Fibroblast of lung (primary cell): ENCODE measurements at regions not wholly inside any gene's neighbourhood (a gene's known extent, or its start where the extent isn't known, plus 50 kb on each side); places are given as distances from the start of the nearest gene placed in this dataset.
"Not testable (repeated sequence)": the region's sequence is repeated elsewhere in the genome, so short reads cannot be mapped to it uniquely, and the experiment has no call there.

Experiments used
- DNase-seq, 2 donors: peaks; one replicate each; pipeline versions ENCODE4 v3.0.0 to v3.0.0-alpha.2; 2010; ENCODE audit warnings: low read depth in 2 of 2
- H2AFZ ChIP-seq: 2 replicates; pipeline ENCODE4 v1.5.1; 2012; ENCODE audit warnings: low read length, control low read depth, inconsistent platforms
- H3K27ac ChIP-seq: 2 replicates; pipeline ENCODE4 v1.5.1; 2011; ENCODE audit warnings: low read length, control low read depth; ENCODE audit not compliant: insufficient read depth
- H3K27me3 ChIP-seq: 2 replicates; pipeline ENCODE4 v1.5.1; 2011; ENCODE audit warnings: mild to moderate bottlenecking, low read length; ENCODE audit not compliant: control insufficient read depth, insufficient read depth
- H3K36me3 ChIP-seq: 2 replicates; pipeline ENCODE4 v1.5.1; 2011; ENCODE audit warnings: low read length; ENCODE audit not compliant: control insufficient read depth, insufficient read depth
- H3K4me1 ChIP-seq: 2 replicates; pipeline ENCODE4 v1.5.1; 2011; ENCODE audit warnings: low read length; ENCODE audit not compliant: control insufficient read depth, insufficient read depth; ENCODE audit errors: extremely low read depth
- H3K4me2 ChIP-seq: 2 replicates; pipeline ENCODE4 v1.5.1; 2011; ENCODE audit warnings: low read length, control low read depth; ENCODE audit not compliant: insufficient read depth; ENCODE audit errors: extremely low read depth
- H3K4me3 ChIP-seq, 4 experiments: fragments of 200-600 bp in 1 of 4; sonication (generic) in 1 of 4; replicated peaks in 1 of 4; 2 replicates each; pipeline ENCODE4 v1.5.1; 2011 to 2016; ENCODE audit warnings: low read length in 4 of 4, low read depth in 3 of 4, mild to moderate bottlenecking in 3 of 4, control low read depth in 2 of 4, inconsistent platforms in 1 of 4, mixed read lengths in 1 of 4; ENCODE audit not compliant: insufficient read depth in 1 of 4; ENCODE audit errors: control extremely low read depth in 1 of 4
- H3K79me2 ChIP-seq: 2 replicates; pipeline ENCODE4 v1.5.1; 2012; ENCODE audit warnings: mild to moderate bottlenecking, low read length, inconsistent platforms; ENCODE audit not compliant: control insufficient read depth, insufficient read depth
- H3K9ac ChIP-seq: 2 replicates; pipeline ENCODE4 v1.5.1; 2011; ENCODE audit warnings: mild to moderate bottlenecking, low read length, control low read depth; ENCODE audit not compliant: insufficient read depth
- H3K9me3 ChIP-seq: 2 replicates; pipeline ENCODE4 v1.5.1; 2012; ENCODE audit warnings: low read depth, low read length; ENCODE audit not compliant: control insufficient read depth, insufficient read depth
- H4K20me1 ChIP-seq: 2 replicates; pipeline ENCODE4 v1.5.1; 2011; ENCODE audit warnings: low read length; ENCODE audit not compliant: control insufficient read depth, insufficient read depth; ENCODE audit errors: extremely low read depth
- EZH2 ChIP-seq: IDR thresholded peaks from 2 replicates; pipeline ENCODE4 v1.5.1; 2012; ENCODE audit warnings: low read length, control low read depth, mild to moderate bottlenecking; ENCODE audit errors: missing control alignments
- TF ChIP-seq, protein P1 (sequence below), 2 donors: IDR thresholded peaks in 1 of 2; conservative IDR thresholded peaks in 1 of 2; 1 replicate in 1 of 2; 2 replicates in 1 of 2; pipeline ENCODE4 v1.5.1; 2011 to 2012; ENCODE audit warnings: low read length in 2 of 2, control low read depth in 1 of 2, inconsistent platforms in 1 of 2, low read depth in 1 of 2, mild to moderate bottlenecking in 1 of 2

DNA sequence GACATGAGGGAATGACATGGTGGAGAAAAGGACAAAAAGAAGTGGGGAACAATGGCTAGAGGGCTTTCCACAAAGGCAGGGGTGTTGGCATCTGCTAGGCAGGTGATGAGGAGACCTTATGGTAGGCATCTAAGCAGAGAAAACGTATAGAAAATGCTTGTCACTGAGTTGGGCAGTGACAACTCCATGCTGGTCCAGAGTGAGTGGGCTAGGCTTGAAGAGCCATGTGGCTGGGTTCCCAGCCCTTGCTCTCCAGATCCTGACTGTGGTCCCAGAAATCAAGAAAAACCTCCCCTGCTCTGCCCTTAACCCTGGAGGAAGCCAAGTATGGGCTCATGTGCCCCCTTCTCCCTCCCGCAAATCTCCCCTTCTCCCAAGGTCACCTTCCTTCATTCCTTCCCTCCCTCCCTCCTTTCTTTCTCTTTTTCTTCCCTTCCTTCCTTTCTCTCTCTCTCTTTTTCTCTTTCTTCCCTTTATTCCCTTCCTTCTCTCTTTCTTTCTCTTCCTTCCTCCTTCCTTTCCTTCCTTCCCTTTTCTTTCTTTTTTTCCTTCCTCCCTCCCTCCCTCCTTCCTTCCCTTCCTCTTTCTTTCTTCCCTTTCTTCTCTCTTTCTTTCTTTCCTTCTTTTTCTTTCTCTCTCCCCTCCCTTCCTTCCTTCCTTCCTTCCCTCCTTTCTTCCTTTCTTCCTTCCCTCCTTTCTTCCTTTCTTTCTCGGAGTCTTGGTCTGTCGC, 102.8 kb downstream of the NAV1 start:
- Histone ChIP-seq H3K27ac (peak overlapping the region; percentile 93), H3K27me3 (no peaks in the 10 kb centered on the region), H3K4me3 (no peak overlapping the region), H3K4me2 (peak overlapping the region; percentile 19), H4K20me1 (no peaks in the 10 kb centered on the region), H3K36me3 (no peaks in the 10 kb centered on the region), H3K4me1 (peaks cover 58% of the 10 kb centered on the region), H2AFZ (no peak overlapping the region), H3K79me2 (peaks cover 20% of the 10 kb centered on the region), H3K9ac (no peak overlapping the region), H3K9me3 (no peaks in the 10 kb centered on the region)
- no peak for DNase-seq
- TF ChIP-seq, protein P1, sequence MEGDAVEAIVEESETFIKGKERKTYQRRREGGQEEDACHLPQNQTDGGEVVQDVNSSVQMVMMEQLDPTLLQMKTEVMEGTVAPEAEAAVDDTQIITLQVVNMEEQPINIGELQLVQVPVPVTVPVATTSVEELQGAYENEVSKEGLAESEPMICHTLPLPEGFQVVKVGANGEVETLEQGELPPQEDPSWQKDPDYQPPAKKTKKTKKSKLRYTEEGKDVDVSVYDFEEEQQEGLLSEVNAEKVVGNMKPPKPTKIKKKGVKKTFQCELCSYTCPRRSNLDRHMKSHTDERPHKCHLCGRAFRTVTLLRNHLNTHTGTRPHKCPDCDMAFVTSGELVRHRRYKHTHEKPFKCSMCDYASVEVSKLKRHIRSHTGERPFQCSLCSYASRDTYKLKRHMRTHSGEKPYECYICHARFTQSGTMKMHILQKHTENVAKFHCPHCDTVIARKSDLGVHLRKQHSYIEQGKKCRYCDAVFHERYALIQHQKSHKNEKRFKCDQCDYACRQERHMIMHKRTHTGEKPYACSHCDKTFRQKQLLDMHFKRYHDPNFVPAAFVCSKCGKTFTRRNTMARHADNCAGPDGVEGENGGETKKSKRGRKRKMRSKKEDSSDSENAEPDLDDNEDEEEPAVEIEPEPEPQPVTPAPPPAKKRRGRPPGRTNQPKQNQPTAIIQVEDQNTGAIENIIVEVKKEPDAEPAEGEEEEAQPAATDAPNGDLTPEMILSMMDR (conservative IDR thresholded peaks at IDR 0.05 in 1 of 2, IDR thresholded peaks at IDR 0.05 in 1 of 2; ENCODE audit: low read depth in 1 of 2, low read length in 2 of 2), result no peak
- no peak for TF ChIP-seq EZH2

DNA sequence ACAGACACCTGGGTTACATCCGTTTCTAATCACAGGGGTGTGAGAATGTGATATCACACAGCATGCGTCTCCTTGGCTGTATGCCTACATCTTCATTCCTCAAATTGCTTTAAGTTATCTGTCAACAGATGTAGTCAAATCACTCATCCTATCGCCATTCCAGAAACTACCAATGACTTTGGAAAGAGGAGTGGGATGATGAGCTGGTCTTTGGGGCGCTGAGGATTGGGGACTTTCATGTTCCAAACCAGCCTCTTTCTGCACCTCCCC, 104.8 kb downstream of the NAV1 start:
- Histone ChIP-seq H2AFZ (no peak overlapping the region), H3K9ac (no peak overlapping the region), H3K4me1 (peaks cover 47% of the 10 kb centered on the region), H3K4me3 (no peak overlapping the region), H3K36me3 (no peaks in the 10 kb centered on the region), H3K27me3 (no peaks in the 10 kb centered on the region), H3K9me3 (no peaks in the 10 kb centered on the region), H4K20me1 (no peaks in the 10 kb centered on the region), H3K4me2 (no peak overlapping the region), H3K79me2 (peaks cover 36% of the 10 kb centered on the region), H3K27ac (peak overlapping the region; percentile 7)
- DNase-seq, result no peak
- TF ChIP-seq EZH2, result no peak
- TF ChIP-seq, protein P1 (conservative IDR thresholded peaks at IDR 0.05 in 1 of 2, IDR thresholded peaks at IDR 0.05 in 1 of 2; ENCODE audit: low read depth in 1 of 2, low read length in 2 of 2), result no peak

DNA sequence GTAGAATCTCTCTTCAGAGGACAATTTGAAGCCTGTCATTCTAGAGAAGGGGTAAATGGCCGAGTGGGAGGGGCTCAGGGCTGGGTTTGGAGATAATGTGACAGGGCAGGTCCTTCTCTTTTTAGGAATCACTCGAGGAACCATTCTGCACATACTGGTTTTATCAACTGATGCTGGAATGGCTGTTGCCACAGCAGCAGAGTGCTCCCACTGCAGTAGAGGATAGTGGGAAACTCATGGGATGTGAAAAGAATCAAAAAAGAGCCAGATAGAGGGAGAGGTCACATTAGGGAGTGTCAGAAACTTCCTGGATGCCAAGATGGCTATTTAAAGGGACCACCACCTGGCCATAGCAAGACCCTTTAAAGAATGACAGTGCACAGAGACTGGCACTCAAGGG, 105.3 kb downstream of the NAV1 start:
- no peak for DNase-seq
- H3K79me2 ChIP-seq, result peaks cover 36% of the 10 kb centered on the region
- TF ChIP-seq, protein P1 (conservative IDR thresholded peaks at IDR 0.05 in 1 of 2, IDR thresholded peaks at IDR 0.05 in 1 of 2; ENCODE audit: low read depth in 1 of 2, low read length in 2 of 2), result no peak
- no peak for TF ChIP-seq EZH2

DNA sequence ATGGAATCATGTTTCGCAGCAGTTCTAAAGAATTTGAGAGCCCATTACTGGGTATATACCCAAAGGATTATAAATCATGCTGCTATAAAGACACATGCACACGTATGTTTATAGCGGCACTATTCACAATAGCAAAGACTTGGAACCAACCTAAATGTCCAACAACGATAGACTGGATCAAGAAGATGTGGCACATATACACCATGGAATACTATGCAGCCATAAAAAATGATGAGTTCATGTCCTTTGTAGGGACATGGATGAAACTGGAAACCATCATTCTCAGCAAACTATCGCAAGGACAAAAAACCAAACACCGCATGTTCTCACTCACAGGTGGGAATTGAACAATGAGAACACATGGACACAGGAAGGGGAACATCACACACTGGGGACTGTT, 106.1 kb downstream of the NAV1 start:
- not testable (repeated sequence) for H3K9ac ChIP-seq, H3K9me3 ChIP-seq, H3K4me3 ChIP-seq, H2AFZ ChIP-seq, H3K27ac ChIP-seq, DNase-seq, H4K20me1 ChIP-seq, H3K27me3 ChIP-seq, H3K4me2 ChIP-seq, H3K36me3 ChIP-seq
- peaks cover 42% of the 10 kb centered on the region for H3K79me2 ChIP-seq
- peaks cover 34% of the 10 kb centered on the region for H3K4me1 ChIP-seq

More for the DNA sequence above, 105.3 kb downstream of the NAV1 start:
- Histone ChIP-seq H2AFZ (no peak overlapping the region), H3K9ac (no peak overlapping the region), H4K20me1 (no peaks in the 10 kb centered on the region), H3K4me3 (no peak overlapping the region), H3K36me3 (no peaks in the 10 kb centered on the region), H3K27ac (peak overlapping the region; percentile 7), H3K27me3 (no peaks in the 10 kb centered on the region), H3K4me2 (no peak overlapping the region), H3K9me3 (no peaks in the 10 kb centered on the region), H3K4me1 (peaks cover 43% of the 10 kb centered on the region)
